Small intestine (tissue), 7 donors: ENCODE measurements at regions not wholly inside any gene's neighbourhood (a gene's known extent, or its start where the extent isn't known, plus 50 kb on each side); places are given as distances from the start of the nearest gene placed in this dataset.

Source experiments
- DNase-seq, 2 donors: peaks; one replicate each; pipeline versions ENCODE4 v3.0.0 to v3.0.0-alpha.2; 2013
- FAIRE-seq: peaks from 2 replicates; lab custom pipeline; 2012; peaks lifted over from hg19 to GRCh38; lab: Jason Lieb, UNC
- H3K27ac ChIP-seq, 3 donors: one replicate each; pipeline ENCODE4 v1.5.1; 2013; ENCODE audit warnings: low read length in 2 of 3, mild to moderate bottlenecking in 2 of 3, control low read depth in 1 of 3, inconsistent platforms in 1 of 3, low read depth in 1 of 3, moderate library complexity in 1 of 3
- H3K27me3 ChIP-seq, 3 donors: one replicate each; pipeline ENCODE4 v1.6.1; 2013; ENCODE audit warnings: low read length in 3 of 3, inconsistent platforms in 1 of 3; ENCODE audit not compliant: control insufficient read depth in 3 of 3, insufficient read depth in 3 of 3
- H3K36me3 ChIP-seq, 3 donors: one replicate each; pipeline ENCODE4 v1.6.1; 2013; ENCODE audit warnings: low read length in 3 of 3, inconsistent platforms in 1 of 3, low read depth in 1 of 3, mild to moderate bottlenecking in 1 of 3, moderate library complexity in 1 of 3; ENCODE audit not compliant: control insufficient read depth in 3 of 3, insufficient read depth in 2 of 3
- H3K4me1 ChIP-seq, 3 donors: one replicate each; pipeline ENCODE4 v1.6.1; 2013; ENCODE audit warnings: low read length in 2 of 3, inconsistent platforms in 1 of 3, low read depth in 1 of 3, mild to moderate bottlenecking in 1 of 3, moderate library complexity in 1 of 3; ENCODE audit not compliant: control insufficient read depth in 3 of 3, insufficient read depth in 2 of 3
- H3K4me3 ChIP-seq, 3 donors: one replicate each; pipeline ENCODE4 v1.5.1; 2013; ENCODE audit warnings: low read length in 3 of 3, control low read depth in 1 of 3, inconsistent platforms in 1 of 3, low read depth in 1 of 3, mild to moderate bottlenecking in 1 of 3, moderate library complexity in 1 of 3
- H3K9me3 ChIP-seq, 2 donors: one replicate each; pipeline ENCODE4 v1.6.1; 2013; ENCODE audit warnings: low read depth in 1 of 2, low read length in 1 of 2; ENCODE audit not compliant: control insufficient read depth in 2 of 2, insufficient read depth in 1 of 2
- WGBS, 3 donors: extraction: QIAGEN DNeasy Blood & Tissue Kit; methylation state at CpG; one replicate each; pipeline ENCODE4 v1.1.7; 2013; 5-methylcytosine and 5-hydroxymethylcytosine counted together
- donor health status: healthy with polysubstance abuse.
- donor health status: control.
- donor health status: control.
- donor health status: Bipolar disorder and iron deficiency.
- donor health status: healthy.

- no peaks in the 10 kb centered on the region for H3K27me3 ChIP-seq
- no peak overlapping the region for H3K4me3 ChIP-seq
- FAIRE-seq (no peak), DNase-seq (no peak)
- WGBS, 3 donors = 14 to 27% (median 27%) methylated on average over 3 of the region's 3 CpGs
- H3K4me1 ChIP-seq = no peaks in the 10 kb centered on the region
- no peaks in the 10 kb centered on the region for H3K36me3 ChIP-seq
- no peak overlapping the region for H3K27ac ChIP-seq
- no peaks in the 10 kb centered on the region for H3K9me3 ChIP-seq
Measured at GRCh38 chr18:1618364-1618763, 713.7 kb downstream of the ADCYAP1 start.

GRCh38 chr18:1619507-1619906, 714.8 kb downstream of the ADCYAP1 start:
- Histone ChIP-seq H3K27ac (no peak overlapping the region), H3K36me3 (no peaks in the 10 kb centered on the region), H3K4me1 (no peaks in the 10 kb centered on the region), H3K27me3 (no peaks in the 10 kb centered on the region), H3K9me3 (no peaks in the 10 kb centered on the region), H3K4me3 (no peak overlapping the region)
- FAIRE-seq (no peak), DNase-seq (no peak)
- 54 to 67% (median 61%) methylated on average over 5 of the region's 5 CpGs for WGBS, 3 donors

DNA sequence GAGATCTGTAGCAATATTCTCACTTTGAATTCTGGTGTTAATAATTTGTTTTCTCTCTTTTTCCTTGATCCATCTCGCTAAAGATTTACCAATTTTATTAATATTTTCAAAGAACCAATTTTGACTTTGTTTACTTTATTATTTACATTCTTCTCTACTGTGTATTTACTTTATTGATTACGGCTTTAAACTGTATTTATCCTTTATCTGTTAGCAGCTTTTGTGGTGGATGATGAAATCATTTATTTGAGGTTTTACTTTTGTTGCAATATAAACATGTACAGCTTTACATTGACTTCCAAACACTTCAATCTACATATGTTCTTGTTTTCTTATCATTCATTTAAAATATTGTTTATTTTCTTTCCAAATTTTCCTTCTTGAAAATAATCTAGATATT, 719.9 kb downstream of the ADCYAP1 start:
- Histone ChIP-seq H3K9me3 (no peaks in the 10 kb centered on the region), H3K27ac (no peak overlapping the region), H3K36me3 (no peaks in the 10 kb centered on the region), H3K27me3 (no peaks in the 10 kb centered on the region), H3K4me1 (no peaks in the 10 kb centered on the region), H3K4me3 (no peak overlapping the region)
- FAIRE-seq = peak; percentile 73
- WGBS, 3 donors = 20 to 51% (median 35%) methylated on average over 2 of the region's 2 CpGs
- no peak for DNase-seq

DNA sequence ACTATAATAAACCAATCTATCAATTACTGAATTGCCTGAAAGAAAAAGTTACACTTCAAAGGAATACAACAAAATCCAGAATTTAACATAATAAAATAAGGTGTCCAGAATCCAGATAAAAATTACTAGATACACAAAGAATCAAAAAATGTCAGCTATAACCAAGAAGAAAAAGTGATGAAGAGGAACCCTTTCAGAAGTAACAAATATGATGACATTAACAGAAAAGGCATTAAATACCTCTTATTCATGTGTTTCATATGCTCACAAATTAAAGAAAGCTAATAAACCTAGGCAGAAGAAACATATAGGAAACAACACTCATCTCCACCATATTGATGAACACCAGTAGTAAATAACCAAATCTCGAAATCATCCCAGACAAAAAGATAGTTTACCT, 722.8 kb downstream of the ADCYAP1 start:
- Histone ChIP-seq H3K27ac (no peak overlapping the region), H3K4me1 (no peaks in the 10 kb centered on the region), H3K36me3 (no peaks in the 10 kb centered on the region), H3K27me3 (no peaks in the 10 kb centered on the region), H3K9me3 (no peaks in the 10 kb centered on the region), H3K4me3 (no peak overlapping the region)
- FAIRE-seq = no peak
- 29 to 70% (median 37%) methylated on average over 1 of the region's 1 CpG for WGBS, 3 donors
- DNase-seq = no peak

- no peak overlapping the region for H3K27ac ChIP-seq
- no peaks in the 10 kb centered on the region for H3K9me3 ChIP-seq
- H3K36me3 ChIP-seq = no peaks in the 10 kb centered on the region
- WGBS, 3 donors = 31 to 68% (median 49%) methylated on average over 2 of the region's 2 CpGs
- no peak for FAIRE-seq
- H3K4me3 ChIP-seq = no peak overlapping the region
- no peaks in the 10 kb centered on the region for H3K4me1 ChIP-seq
- DNase-seq = no peak
- H3K27me3 ChIP-seq = no peaks in the 10 kb centered on the region
Measured at GRCh38 chr18:1648712-1649111, 744.0 kb downstream of the ADCYAP1 start.

DNA sequence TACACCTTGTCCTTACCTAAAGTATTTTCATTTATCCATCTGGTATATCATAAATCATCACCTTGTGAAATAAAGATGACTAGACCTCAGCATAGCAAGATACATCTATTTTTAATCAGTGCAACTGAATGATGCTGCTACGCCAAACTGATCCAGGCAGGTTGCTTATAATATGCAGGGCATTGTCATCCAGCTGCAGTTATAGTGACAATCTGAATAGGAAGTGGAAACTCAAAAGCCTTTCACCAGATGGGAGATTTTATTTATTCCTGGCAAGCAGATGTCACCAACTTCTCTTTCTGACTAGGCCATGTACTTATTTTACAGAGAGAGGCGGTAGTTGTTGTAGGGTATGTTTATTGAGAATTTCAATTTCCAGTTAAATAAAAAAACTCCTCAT, 747.3 kb downstream of the ADCYAP1 start:
- no peaks in the 10 kb centered on the region for H3K27me3 ChIP-seq
- no peaks in the 10 kb centered on the region for H3K36me3 ChIP-seq
- FAIRE-seq (no peak), DNase-seq (no peak)
- no peak overlapping the region for H3K4me3 ChIP-seq
- no peaks in the 10 kb centered on the region for H3K9me3 ChIP-seq
- H3K27ac ChIP-seq = no peak overlapping the region
- WGBS, 3 donors = 71 to 89% (median 76%) methylated on average over 2 of the region's 2 CpGs
- H3K4me1 ChIP-seq = no peaks in the 10 kb centered on the region

DNA sequence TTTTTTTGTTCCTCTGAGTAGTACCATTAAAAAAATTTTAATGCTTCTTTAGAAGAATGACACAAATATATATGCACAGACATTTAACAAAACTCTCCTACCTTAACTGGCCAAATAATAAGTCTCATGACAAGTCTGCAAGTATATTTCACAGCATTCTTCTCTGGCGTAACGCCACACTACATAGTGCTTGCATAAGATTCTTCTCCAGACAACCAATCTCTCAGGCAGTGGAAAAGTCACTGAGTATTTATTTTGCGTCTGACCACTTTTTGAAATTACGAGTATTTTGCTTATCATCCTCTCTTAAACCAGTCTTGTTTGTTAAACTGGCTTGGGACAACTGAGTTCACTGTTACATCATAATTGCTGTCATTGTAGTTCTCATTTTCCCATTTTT, 749.2 kb downstream of the ADCYAP1 start:
- DNase-seq (no peak), FAIRE-seq (no peak)
- 73 to 82% (median 77%) methylated on average over 4 of the region's 4 CpGs for WGBS, 3 donors
- H3K9me3 ChIP-seq = no peaks in the 10 kb centered on the region
- H3K27me3 ChIP-seq = no peaks in the 10 kb centered on the region
- no peak overlapping the region for H3K4me3 ChIP-seq
- no peaks in the 10 kb centered on the region for H3K36me3 ChIP-seq
- no peaks in the 10 kb centered on the region for H3K4me1 ChIP-seq
- H3K27ac ChIP-seq = no peak overlapping the region

DNA sequence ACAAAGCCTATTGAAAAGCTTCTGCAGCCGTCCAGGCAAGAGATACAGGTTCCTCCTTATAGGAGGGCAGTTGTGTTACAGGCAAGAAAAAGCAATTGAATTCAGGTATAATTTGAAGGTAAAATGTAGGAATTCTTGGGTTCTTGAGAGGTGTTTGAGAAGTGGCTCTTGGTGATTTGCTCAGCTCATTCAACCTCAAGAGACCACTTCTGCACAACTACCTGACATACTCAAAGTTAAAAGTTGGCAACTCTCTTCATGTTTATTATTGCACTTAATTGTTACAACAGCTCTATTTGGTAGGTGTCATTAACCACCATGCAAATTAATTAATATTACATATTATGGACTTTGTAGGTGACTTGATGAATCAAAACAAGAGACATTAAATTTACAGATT, 753.2 kb downstream of the ADCYAP1 start:
- H3K9me3 ChIP-seq = no peaks in the 10 kb centered on the region
- no peaks in the 10 kb centered on the region for H3K4me1 ChIP-seq
- DNase-seq = no peak
- no peak overlapping the region for H3K27ac ChIP-seq
- no peak for FAIRE-seq
- 76 to 92% (median 82%) methylated on average over 1 of the region's 1 CpG for WGBS, 3 donors
- H3K4me3 ChIP-seq = no peak overlapping the region
- H3K36me3 ChIP-seq = no peaks in the 10 kb centered on the region
- no peaks in the 10 kb centered on the region for H3K27me3 ChIP-seq

DNA sequence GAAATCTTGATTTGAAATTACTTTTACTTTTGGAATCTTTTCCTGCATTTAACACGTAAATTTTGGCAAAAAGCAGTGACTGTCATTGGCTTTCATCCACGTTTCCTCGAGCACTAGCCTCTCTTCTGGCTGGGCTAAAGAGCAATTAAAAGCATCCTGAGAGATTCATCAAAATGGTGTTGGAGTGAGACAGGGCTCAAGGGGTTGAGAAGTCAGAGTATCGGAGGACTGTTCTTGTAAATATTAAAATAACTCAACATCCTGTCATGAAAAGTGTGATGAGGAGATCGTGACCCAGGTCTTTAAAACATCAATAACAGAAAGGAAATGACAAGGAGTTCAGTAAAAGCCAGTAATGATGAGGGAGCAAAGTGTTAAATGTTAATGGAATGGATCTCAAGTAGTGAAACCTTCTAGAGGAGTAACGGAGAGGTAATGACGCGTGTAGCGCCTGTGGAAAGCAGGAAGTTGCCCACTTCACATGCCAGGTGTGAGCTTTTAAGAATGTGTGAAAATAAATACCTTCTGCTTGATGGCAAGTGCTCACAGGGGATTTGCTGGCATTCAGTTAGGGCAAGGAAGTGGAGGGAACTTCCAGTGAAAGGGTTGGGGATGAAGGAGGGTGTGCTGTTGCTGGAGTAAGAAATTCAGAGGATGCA, 754.4 kb downstream of the ADCYAP1 start:
- 56 to 71% (median 68%) methylated on average over 9 of the region's 9 CpGs for WGBS, 3 donors
- Histone ChIP-seq H3K4me1 (no peaks in the 10 kb centered on the region), H3K27me3 (no peaks in the 10 kb centered on the region), H3K27ac (no peak overlapping the region), H3K9me3 (no peaks in the 10 kb centered on the region), H3K36me3 (no peaks in the 10 kb centered on the region), H3K4me3 (no peak overlapping the region)
- DNase-seq (no peak), FAIRE-seq (no peak)
